Stimulated activated CD4-positive, alpha-beta T cell treated with anti-CD3 and anti-CD28 coated beads, Interleukin-2, amount 100 ng/mL, for 24 hours (primary cell): ENCODE measurements at regions not wholly inside any gene's neighbourhood (a gene's known extent, or its start where the extent isn't known, plus 50 kb on each side); places are given as distances from the start of the nearest gene placed in this dataset.

ENCODE experiments used
- DNase-seq, 2 donors: peaks; one replicate each; pipeline ENCODE4 v3.0.0-alpha.2; 2020

GRCh38 chr1:14055442-14056223 is 355.6 kb downstream of the PRDM2 start:
- DNase-seq = no peak

DNA sequence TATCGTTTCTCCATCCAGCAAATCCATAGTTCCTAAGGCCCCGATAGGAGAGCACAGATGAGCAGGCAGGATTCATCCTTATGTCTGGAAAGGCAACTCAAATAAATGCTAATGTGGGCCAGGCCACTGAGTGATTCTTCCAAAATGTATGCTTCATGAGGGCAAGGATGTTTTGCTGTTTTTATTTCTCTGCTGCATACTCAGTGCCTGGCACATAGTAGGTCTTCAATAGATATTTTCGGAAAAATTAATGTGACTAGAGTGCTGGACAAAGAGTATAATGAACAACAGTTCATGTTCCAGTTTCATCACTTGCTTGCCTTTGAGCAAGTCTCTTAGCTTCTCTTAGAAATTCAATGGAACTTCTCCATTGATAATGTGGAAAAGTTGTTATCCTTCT is 357.7 kb downstream of the PRDM2 start:
- no peak for DNase-seq

DNA sequence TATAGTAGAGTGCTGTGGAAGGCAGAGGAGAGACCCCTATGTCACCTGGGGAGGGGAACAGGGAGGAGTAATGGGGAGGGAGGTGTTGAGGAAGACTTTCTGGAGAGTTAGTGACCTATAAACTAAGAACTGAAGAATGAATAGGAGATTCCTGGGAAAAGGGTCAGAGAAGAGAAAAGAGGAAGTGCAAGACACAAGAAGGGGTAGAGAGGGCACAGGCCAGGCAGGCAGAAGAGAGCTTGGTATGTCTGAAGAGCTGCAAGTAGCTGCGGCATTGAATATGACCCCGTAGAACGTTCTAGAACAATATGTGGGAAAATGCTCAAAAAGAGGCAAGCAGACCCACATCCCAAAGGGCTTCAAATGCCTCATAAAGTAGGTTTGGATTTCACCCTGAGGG is 361.2 kb downstream of the PRDM2 start:
- DNase-seq = no peak

DNA sequence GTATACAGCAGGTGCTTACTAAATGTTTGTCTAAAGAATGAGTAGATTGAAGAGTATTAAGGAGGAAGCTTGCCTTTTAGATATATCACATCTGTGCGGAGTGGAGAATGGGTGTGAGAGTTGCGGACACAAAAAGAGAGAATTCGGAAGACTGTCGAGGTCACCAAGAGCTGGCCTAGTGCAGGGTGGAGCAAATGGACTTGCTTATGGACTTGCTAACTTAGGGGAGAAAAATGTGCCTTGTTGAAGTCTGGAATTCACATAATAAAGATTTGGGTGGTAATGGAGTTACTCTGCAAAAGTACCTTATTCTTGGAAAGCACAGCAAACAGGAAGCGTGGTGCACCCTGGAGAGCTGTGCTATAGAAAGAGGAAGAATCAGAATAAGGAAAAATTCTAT is 361.7 kb downstream of the PRDM2 start:
- no peak for DNase-seq

DNA sequence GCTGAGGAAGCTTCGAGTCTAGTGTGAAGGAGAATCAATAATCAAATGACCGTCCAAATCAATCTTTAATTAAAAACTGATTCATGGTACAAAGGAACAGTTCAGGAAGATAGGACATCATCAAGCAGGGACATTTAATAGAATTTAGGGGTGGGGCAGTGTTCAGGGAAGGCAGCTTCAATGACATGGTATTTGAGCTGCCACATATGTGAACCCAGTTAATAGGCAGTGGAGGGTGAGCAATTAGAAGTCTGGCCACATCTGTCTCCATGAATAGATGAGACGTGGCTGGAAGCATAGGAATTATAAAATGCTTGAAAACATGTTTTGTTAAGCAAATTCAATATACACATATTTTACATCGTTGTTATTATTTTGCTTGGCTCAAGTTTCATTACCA is 362.7 kb downstream of the PRDM2 start:
- no peak for DNase-seq

GRCh38 chr1:14064649-14065442 is 364.9 kb downstream of the PRDM2 start:
- no peak for DNase-seq

DNA sequence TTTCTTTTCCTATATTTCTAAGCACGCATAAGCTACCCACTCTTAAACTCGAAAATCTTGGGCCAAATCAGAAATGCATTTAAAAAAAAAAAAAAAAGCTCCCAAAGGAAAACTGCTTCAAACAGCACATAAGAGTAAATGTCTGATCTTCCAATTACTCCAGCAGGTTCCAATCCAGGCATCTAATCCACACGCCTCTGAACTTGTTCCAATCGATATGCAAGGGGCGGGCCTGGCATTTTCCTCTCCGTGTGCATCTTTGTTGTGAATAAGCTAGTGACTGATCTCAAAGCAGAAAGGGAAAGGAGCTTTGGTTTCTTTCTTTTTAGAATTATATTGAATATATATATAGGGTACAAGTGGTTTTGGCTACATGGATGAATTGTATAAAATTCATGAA is 365.5 kb downstream of the PRDM2 start:
- no peak for DNase-seq

GRCh38 chr1:14067036-14067435 is 367.0 kb downstream of the PRDM2 start:
- DNase-seq = no peak

GRCh38 chr1:14067711-14068110 is 367.7 kb downstream of the PRDM2 start:
- DNase-seq = no peak

DNA sequence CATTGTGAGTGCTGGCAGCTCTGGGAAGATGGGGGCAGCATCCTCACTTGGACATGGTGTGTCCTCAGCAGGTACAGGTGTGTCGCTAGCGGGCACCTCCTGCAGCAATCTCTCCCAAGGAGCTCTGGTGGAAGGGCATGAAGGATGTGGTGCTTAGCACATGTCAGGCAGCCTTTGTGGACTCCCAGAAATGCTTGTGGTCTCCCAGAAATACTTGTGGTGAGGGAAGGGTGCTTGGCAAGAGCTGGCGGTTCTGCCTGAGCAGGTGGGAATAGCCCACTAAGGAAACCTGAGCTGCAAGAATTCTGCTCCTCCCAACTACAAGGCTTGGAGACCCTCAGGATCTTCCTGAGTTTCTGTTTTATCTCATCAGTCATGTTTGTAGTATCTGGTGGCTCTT is 371.6 kb downstream of the PRDM2 start:
- DNase-seq = no peak

GRCh38 chr1:14080653-14081052 is 380.7 kb downstream of the PRDM2 start:
- no peak for DNase-seq

- no peak for DNase-seq
Observed at GRCh38 chr1:14082331-14082730, 382.3 kb downstream of the PRDM2 start.

DNA sequence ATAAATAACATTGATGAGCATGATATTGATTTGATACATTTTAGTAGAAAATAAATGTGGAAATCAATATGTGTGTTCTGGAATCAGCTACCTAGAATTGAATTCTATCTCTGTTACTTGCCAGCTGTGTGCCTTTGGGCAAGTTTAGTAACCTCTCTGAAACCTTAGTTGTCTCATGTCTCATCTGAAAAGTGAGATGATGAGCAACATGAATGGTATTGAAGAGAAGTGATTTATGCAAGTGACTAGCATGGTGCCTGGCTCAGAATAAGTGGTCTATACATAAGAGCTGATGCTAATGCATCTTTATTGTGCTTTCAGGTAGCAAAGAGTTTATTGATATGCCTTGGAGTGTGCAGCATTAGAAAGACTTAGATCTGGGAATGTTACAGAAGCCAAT is 383.3 kb downstream of the PRDM2 start:
- DNase-seq = no peak

DNA sequence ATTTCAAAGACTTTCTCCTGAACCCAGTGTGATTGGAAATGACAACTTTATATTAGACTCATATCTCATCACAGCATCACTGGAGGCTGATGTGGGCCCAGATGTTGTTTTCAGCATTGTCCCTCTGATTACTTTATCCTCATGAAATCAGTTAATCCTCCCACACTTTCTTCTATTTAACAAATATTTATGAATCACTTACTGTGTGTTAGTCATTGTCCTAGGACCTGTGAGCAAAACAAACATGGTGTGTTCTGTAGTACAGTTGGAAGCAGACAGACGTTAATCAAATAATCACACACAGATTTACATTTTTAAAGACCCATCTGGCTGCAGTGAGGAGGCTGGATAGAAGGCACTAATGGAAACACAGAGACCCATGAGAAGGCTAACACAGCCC is 383.7 kb downstream of the PRDM2 start:
- DNase-seq = no peak

- DNase-seq = no peak
Observed at GRCh38 chr1:14090062-14090461, 390.1 kb downstream of the PRDM2 start.

- no peak for DNase-seq
Observed at GRCh38 chr1:14090531-14090930, 390.5 kb downstream of the PRDM2 start.

GRCh38 chr1:14094611-14095400 is 394.8 kb downstream of the PRDM2 start:
- no peak for DNase-seq

- DNase-seq = no peak
Observed at GRCh38 chr1:14098294-14098913, 398.4 kb downstream of the PRDM2 start.

- DNase-seq = no peak
Observed at GRCh38 chr1:14100444-14100843, 400.5 kb downstream of the PRDM2 start.

- no peak for DNase-seq
Observed at GRCh38 chr1:14100919-14101318, 400.9 kb downstream of the PRDM2 start.

DNA sequence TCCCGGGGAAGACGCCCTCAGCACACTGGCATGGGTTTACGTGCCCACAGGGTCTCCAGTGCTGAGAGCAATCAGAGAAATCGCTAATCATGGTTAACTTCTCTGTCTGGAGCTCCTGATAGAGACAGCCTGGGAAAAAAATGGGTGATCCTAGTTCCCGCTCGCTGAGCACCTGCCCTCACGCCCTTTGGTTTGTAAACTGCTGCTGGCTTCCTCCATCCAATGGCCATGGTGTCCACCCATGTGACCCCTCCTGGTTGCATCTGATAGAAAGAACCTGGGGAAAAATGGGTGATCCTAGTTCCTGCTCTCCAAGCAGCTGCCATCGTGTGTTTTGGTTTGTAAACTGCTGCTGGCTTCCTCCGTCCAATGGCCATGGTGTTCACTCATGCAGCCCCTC is 402.2 kb downstream of the PRDM2 start:
- no peak for DNase-seq

GRCh38 chr1:14103878-14104430 is 404.0 kb downstream of the PRDM2 start:
- no peak for DNase-seq

- no peak for DNase-seq
Observed at GRCh38 chr1:14106126-14106525, 406.1 kb downstream of the PRDM2 start.
